Duodenal mucosa (tissue), 2 donors: ENCODE measurements at regions not wholly inside any gene's neighbourhood (a gene's known extent, or its start where the extent isn't known, plus 50 kb on each side); places are given as distances from the start of the nearest gene placed in this dataset.

ENCODE experiments used
- H3K27ac ChIP-seq: one replicate; pipeline ENCODE4 v1.7.0; 2013; ENCODE audit warnings: low read depth, low read length
- H3K27me3 ChIP-seq, 2 donors: one replicate each; pipeline ENCODE4 v1.7.0; 2013; ENCODE audit warnings: low read length in 2 of 2, control low read depth in 1 of 2; ENCODE audit not compliant: insufficient read depth in 2 of 2, control insufficient read depth in 1 of 2
- H3K36me3 ChIP-seq, 2 donors: one replicate each; pipeline ENCODE4 v1.7.0; 2013; ENCODE audit warnings: low read length in 2 of 2, control low read depth in 1 of 2; ENCODE audit not compliant: insufficient read depth in 2 of 2, control insufficient read depth in 1 of 2
- H3K4me1 ChIP-seq, 2 donors: one replicate each; pipeline ENCODE4 v1.7.0; 2013; ENCODE audit warnings: low read length in 2 of 2, control low read depth in 1 of 2; ENCODE audit not compliant: insufficient read depth in 2 of 2, control insufficient read depth in 1 of 2
- H3K4me3 ChIP-seq, 2 donors: one replicate each; pipeline ENCODE4 v1.7.0; 2013; ENCODE audit warnings: low read length in 2 of 2, low read depth in 1 of 2
- H3K9ac ChIP-seq, 2 donors: one replicate each; pipeline ENCODE4 v1.7.0; 2013; ENCODE audit warnings: low read length in 2 of 2, low read depth in 1 of 2
- H3K9me3 ChIP-seq, 2 donors: one replicate each; pipeline ENCODE4 v1.7.0; 2013; ENCODE audit warnings: low read length in 2 of 2, control low read depth in 1 of 2; ENCODE audit not compliant: control insufficient read depth in 1 of 2

DNA sequence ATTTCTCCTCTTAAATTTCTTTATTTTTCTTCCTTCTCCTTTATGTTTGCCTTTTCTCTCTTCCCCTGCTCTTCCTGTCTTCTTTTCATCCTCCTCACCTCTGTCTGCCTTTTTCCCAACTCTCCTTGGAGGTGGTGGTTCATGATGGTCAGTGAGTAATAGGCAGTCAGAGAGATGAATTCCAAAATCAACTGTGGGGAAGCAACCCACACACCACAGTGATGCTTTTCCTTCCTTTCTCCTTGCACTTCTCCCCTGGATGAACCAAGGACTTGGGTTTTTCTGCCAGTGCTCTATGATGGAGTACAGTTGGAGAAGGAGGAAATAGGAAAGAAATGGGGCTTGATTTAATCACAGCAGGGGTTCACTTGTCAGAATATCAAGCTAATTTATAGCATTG is 153.8 kb downstream of the DCK start:
- Histone ChIP-seq H3K27ac (no peak overlapping the region), H3K27me3 (no peaks in the 10 kb centered on the region), H3K4me3 (no peak overlapping the region), H3K9me3 (no peaks in the 10 kb centered on the region), H3K4me1 (peaks cover 0 to 7% of the 10 kb centered on the region in 2 donors), H3K9ac (no peak overlapping the region), H3K36me3 (no peaks in the 10 kb centered on the region)

DNA sequence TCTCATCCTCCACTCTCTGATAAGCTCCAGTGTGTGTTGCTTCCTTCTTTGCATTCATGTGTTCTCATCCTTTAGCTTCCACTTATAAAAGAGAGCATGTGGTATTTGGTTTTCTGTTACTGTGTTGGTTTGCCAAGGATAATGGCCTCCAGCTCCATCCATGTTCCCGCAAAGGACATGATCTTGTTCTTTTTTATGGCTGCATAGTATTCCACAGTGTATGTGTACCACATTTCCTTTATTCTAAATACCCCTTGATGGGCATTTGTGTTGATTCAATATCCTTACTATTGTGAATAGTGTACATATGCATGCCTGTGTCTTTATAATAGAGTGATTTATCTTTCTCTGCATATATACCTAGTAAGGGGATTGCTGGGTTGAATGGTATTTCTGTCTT is 155.1 kb downstream of the DCK start:
- no peak overlapping the region for H3K4me3 ChIP-seq
- no peaks in the 10 kb centered on the region for H3K27me3 ChIP-seq
- no peaks in the 10 kb centered on the region for H3K36me3 ChIP-seq
- H3K27ac ChIP-seq: no peak overlapping the region
- peaks cover 0 to 7% of the 10 kb centered on the region in 2 donors for H3K4me1 ChIP-seq
- no peaks in the 10 kb centered on the region for H3K9me3 ChIP-seq
- H3K9ac ChIP-seq: no peak overlapping the region

DNA sequence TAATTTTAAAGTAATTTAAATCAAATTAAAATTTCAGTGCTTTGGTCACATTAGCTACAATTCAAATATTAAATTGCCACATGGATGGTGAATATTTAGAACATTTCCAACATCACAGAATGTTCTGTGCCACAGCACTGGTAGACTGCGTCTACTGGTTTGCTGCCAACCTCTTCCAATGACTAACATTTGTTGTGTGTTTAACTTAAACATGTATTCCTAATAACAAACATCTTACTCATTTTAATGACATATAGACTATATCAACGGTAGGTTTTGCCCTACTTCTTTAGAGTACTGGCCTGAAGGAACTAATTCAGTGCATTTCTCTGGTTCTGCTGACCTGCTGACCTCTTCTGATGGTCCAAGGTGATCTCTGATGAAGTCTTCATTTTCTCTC is 157.6 kb downstream of the DCK start:
- Histone ChIP-seq H3K9ac (no peak overlapping the region), H3K27me3 (no peaks in the 10 kb centered on the region), H3K9me3 (no peaks in the 10 kb centered on the region), H3K36me3 (no peaks in the 10 kb centered on the region), H3K27ac (no peak overlapping the region), H3K4me1 (peaks cover 3 to 9% of the 10 kb centered on the region in 2 donors), H3K4me3 (peak overlapping the region in 1 of 2 donors; percentile 19)

- no peak overlapping the region for H3K4me3 ChIP-seq
- H3K9ac ChIP-seq: no peak overlapping the region
- no peaks in the 10 kb centered on the region for H3K36me3 ChIP-seq
- H3K4me1 ChIP-seq: peaks cover 13 to 27% of the 10 kb centered on the region in 2 donors
- no peak overlapping the region for H3K27ac ChIP-seq
- H3K27me3 ChIP-seq: no peaks in the 10 kb centered on the region
- no peaks in the 10 kb centered on the region for H3K9me3 ChIP-seq
Measured at GRCh38 chr4:71156616-71157015, 163.2 kb downstream of the DCK start.

DNA sequence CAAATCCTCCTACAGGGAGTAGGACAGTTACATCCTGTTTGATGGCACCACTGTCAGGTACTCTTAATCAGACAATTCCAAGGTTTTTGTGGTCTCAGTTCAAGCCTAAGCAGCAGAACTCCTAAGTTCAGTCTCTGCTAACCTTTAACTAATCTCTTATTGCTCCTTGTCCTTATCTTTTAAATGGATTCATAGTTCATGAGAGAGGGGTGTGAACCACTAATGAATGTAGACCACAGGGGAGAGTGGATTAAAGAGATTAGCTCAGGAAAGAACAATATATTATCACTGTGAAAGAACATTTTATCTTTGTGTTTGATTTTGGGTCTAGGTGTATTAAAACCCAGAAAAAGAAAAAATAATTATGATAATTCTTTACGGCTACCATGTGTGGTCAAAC is 168.9 kb downstream of the DCK start:
- no peak overlapping the region for H3K27ac ChIP-seq
- no peaks in the 10 kb centered on the region for H3K9me3 ChIP-seq
- H3K4me3 ChIP-seq: peak overlapping the region; percentile 4 to 29
- H3K27me3 ChIP-seq: no peaks in the 10 kb centered on the region
- H3K36me3 ChIP-seq: no peaks in the 10 kb centered on the region
- peaks cover 14 to 36% of the 10 kb centered on the region in 2 donors for H3K4me1 ChIP-seq
- no peak overlapping the region for H3K9ac ChIP-seq

- no peak overlapping the region for H3K4me3 ChIP-seq
- H3K9ac ChIP-seq: no peak overlapping the region
- no peaks in the 10 kb centered on the region for H3K27me3 ChIP-seq
- no peak overlapping the region for H3K27ac ChIP-seq
- no peaks in the 10 kb centered on the region for H3K36me3 ChIP-seq
- peaks cover 10 to 29% of the 10 kb centered on the region in 2 donors for H3K4me1 ChIP-seq
- H3K9me3 ChIP-seq: no peaks in the 10 kb centered on the region
Measured at GRCh38 chr4:71163317-71163716, 169.9 kb downstream of the DCK start.

DNA sequence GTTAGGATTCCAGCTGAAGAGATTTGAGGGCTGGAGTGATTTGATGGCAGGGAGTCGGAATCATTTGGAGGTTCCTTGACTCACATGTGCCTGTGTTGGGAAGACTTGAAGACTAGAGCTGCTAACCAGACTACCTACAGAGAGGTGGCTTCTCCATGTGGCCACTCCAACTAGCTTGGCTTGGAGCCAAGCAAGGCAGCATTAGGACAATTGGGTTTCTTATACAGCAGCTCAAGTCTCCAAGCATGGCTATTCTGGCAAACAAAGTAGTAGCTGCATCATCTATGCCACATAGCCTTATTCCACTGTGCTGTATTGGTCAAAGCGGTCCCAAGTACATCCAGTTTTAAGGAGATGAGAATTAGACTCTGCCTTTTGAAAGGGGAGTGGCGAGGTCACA is 171.7 kb upstream of the SLC4A4 start:
- Histone ChIP-seq H3K9ac (no peak overlapping the region), H3K4me3 (no peak overlapping the region), H3K4me1 (peaks cover 2 to 13% of the 10 kb centered on the region in 2 donors), H3K9me3 (no peaks in the 10 kb centered on the region), H3K27me3 (no peaks in the 10 kb centered on the region), H3K27ac (no peak overlapping the region), H3K36me3 (no peaks in the 10 kb centered on the region)

- Histone ChIP-seq H3K4me1 (no peaks in the 10 kb centered on the region), H3K9me3 (no peaks in the 10 kb centered on the region), H3K4me3 (no peak overlapping the region), H3K27ac (no peak overlapping the region), H3K9ac (no peak overlapping the region), H3K36me3 (no peaks in the 10 kb centered on the region), H3K27me3 (no peaks in the 10 kb centered on the region)
Measured at GRCh38 chr4:71171592-71171991, 167.2 kb upstream of the SLC4A4 start.

- Histone ChIP-seq H3K4me3 (no peak overlapping the region), H3K9ac (no peak overlapping the region), H3K4me1 (peaks cover 4 to 15% of the 10 kb centered on the region in 2 donors), H3K9me3 (no peaks in the 10 kb centered on the region), H3K27ac (no peak overlapping the region), H3K27me3 (peaks cover 0 to 5% of the 10 kb centered on the region in 2 donors), H3K36me3 (no peaks in the 10 kb centered on the region)
Measured at GRCh38 chr4:71181332-71181731, 157.5 kb upstream of the SLC4A4 start.

- Histone ChIP-seq H3K4me1 (peaks cover 4 to 15% of the 10 kb centered on the region in 2 donors), H3K36me3 (no peaks in the 10 kb centered on the region), H3K9ac (no peak overlapping the region), H3K9me3 (no peaks in the 10 kb centered on the region), H3K27ac (no peak overlapping the region), H3K27me3 (peaks cover 0 to 5% of the 10 kb centered on the region in 2 donors), H3K4me3 (no peak overlapping the region)
Measured at GRCh38 chr4:71184195-71184781, 154.5 kb upstream of the SLC4A4 start.

DNA sequence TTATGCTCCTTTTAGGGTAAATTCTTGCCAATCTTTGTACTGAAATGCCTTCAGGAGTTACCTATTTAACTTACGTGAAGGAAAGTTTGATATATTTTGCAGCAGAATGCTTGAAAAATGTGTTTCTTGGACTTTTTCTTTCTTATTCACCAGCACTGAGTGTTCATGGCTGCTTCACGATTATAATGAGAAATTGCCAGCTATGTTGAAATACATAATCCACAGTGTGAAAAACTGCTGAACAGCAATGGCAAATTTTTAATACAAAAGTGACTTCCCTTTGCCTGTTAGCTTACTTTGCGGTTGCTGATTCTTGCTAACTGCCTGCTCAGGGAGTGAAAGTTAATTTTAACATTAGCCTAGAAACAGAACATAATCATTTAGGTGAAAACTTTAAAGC is 153.8 kb upstream of the SLC4A4 start:
- Histone ChIP-seq H3K27me3 (peaks cover 0 to 5% of the 10 kb centered on the region in 2 donors), H3K9me3 (no peaks in the 10 kb centered on the region), H3K9ac (no peak overlapping the region), H3K27ac (no peak overlapping the region), H3K4me1 (peaks cover 4 to 15% of the 10 kb centered on the region in 2 donors), H3K4me3 (no peak overlapping the region), H3K36me3 (no peaks in the 10 kb centered on the region)
